K562 (cell line): ENCODE measurements at regions not wholly inside any gene's neighbourhood (a gene's known extent, or its start where the extent isn't known, plus 50 kb on each side); places are given as distances from the start of the nearest gene placed in this dataset.

Experiments
- ATAC-seq: fragments of 200-7000 bp; cut with Tn5 transposase; 3 replicates; pipeline ENCODE4 v1.9.1; 2020; ENCODE audit warnings: moderate library complexity
- BruUV-seq: library from RNA; stranded (reverse); fragments of 400-500 nt; replicated peaks from 2 replicates; lab custom pipeline; 2021; lab: Mats Ljungman, UMichigan
- CTCF ChIA-PET: fragments of 300-600 bp; formaldehyde crosslinking; extraction: SDS; loops from one replicate; lab custom pipeline; 2021; ENCODE audit warnings: low intra/inter-chr PET ratio; lab: Yijun Ruan, JAX
- POLR2A ChIA-PET: fragments of 300-600, 350-650 bp; sonication (Branson Sonifier 250); formaldehyde crosslinking; extraction: SDS; loops from one replicate; lab custom pipeline; 2021; ENCODE audit warnings: antibody characterized with exemption, inconsistent platforms; lab: Yijun Ruan, JAX
- DNase-seq, 4 experiments: peaks; one replicate each; pipeline versions ENCODE4 v3.0.0 to v3.0.0-alpha.2; 2011 to 2018; ENCODE audit warnings: low spot score in 3 of 4, mixed read lengths in 3 of 4; ENCODE audit errors: extremely low read depth in 1 of 4
- FAIRE-seq: peaks from 2 replicates; lab custom pipeline; 2011; peaks lifted over from hg19 to GRCh38; lab: Jason Lieb, UNC
- H2AFZ ChIP-seq: 2 replicates; pipeline ENCODE4 v1.6.0; 2011; ENCODE audit warnings: low read depth, low read length, control low read depth, inconsistent platforms
- H3K27ac ChIP-seq: fragments of 200-600 bp; 3 replicates; pipeline ENCODE4 v1.8.0; 2011; ENCODE audit warnings: low read depth, mild to moderate bottlenecking, control low read depth, inconsistent platforms, low read length, moderate library complexity, mixed read lengths; ENCODE audit errors: extremely low read depth
- H3K27me3 ChIP-seq, 2 experiments: fragments of 300-600 bp in 1 of 2; 2 replicates in 1 of 2; 3 replicates in 1 of 2; pipeline versions ENCODE4 v1.6.0 to v1.8.0; 2011; ENCODE audit warnings: inconsistent platforms in 2 of 2, low read length in 2 of 2, mild to moderate bottlenecking in 1 of 2, mixed read lengths in 1 of 2, moderate library complexity in 1 of 2; ENCODE audit not compliant: control insufficient read depth in 2 of 2, insufficient read depth in 2 of 2
- H3K36me3 ChIP-seq: fragments of 300-600 bp; 3 replicates; pipeline ENCODE4 v1.8.0; 2011; ENCODE audit warnings: mild to moderate bottlenecking, low read length, inconsistent platforms; ENCODE audit not compliant: control insufficient read depth, insufficient read depth
- H3K4me1 ChIP-seq, 2 experiments: fragments of 200-600 bp in 1 of 2; replicated peaks in 1 of 2; 2 replicates in 1 of 2; 3 replicates in 1 of 2; pipeline versions ENCODE4 v1.5.1 to v1.8.0; 2011; ENCODE audit warnings: inconsistent platforms in 2 of 2, low read length in 2 of 2, mild to moderate bottlenecking in 1 of 2, mixed read lengths in 1 of 2, moderate library complexity in 1 of 2; ENCODE audit not compliant: control insufficient read depth in 2 of 2, insufficient read depth in 2 of 2
- H3K4me2 ChIP-seq: 2 replicates; pipeline ENCODE4 v1.6.1; 2011; ENCODE audit warnings: low read length, control low read depth, inconsistent platforms, mixed read lengths; ENCODE audit not compliant: insufficient read depth
- H3K4me3 ChIP-seq: fragments of 200-600 bp; sonication (generic), shearing (Covaris generic); 2 replicates; pipeline ENCODE4 v1.5.1; 2016; ENCODE audit warnings: control low read depth, inconsistent platforms
- H3K79me2 ChIP-seq: fragments of 200-600 bp; 3 replicates; pipeline ENCODE4 v1.8.0; 2011; ENCODE audit warnings: low read length, inconsistent platforms; ENCODE audit not compliant: control insufficient read depth, insufficient read depth
- H3K9ac ChIP-seq, 2 experiments: 2 replicates each; pipeline versions ENCODE4 v1.6.0 to v1.6.1; 2011; ENCODE audit warnings: low read depth in 2 of 2, low read length in 2 of 2, control low read depth in 1 of 2, inconsistent platforms in 1 of 2, mild to moderate bottlenecking in 1 of 2, mixed read lengths in 1 of 2; ENCODE audit not compliant: insufficient read depth in 1 of 2
- H3K9me1 ChIP-seq: one replicate; pipeline ENCODE4 v1.6.0; 2011; ENCODE audit warnings: inconsistent platforms, mild to moderate bottlenecking, low read length, moderate library complexity; ENCODE audit not compliant: control insufficient read depth, insufficient read depth
- H3K9me3 ChIP-seq: replicated peaks from 2 replicates; pipeline ENCODE4 v1.5.1; 2011; ENCODE audit warnings: low read depth, low read length, inconsistent platforms; ENCODE audit not compliant: control insufficient read depth, insufficient read depth
- H4K20me1 ChIP-seq: replicated peaks from 2 replicates; pipeline ENCODE4 v1.6.1; 2011; ENCODE audit warnings: low read length, inconsistent platforms, mixed read lengths; ENCODE audit not compliant: control insufficient read depth, insufficient read depth
- ILK ChIP-seq: fragments of 450-650 bp; IDR thresholded peaks from 2 replicates; pipeline ENCODE4 v1.6.1; 2016; ENCODE audit warnings: missing genetic modification characterization, low read depth, mild to moderate bottlenecking, missing compliant biosample characterization, moderate library complexity, borderline replicate concordance
- RBM39 ChIP-seq: fragments of 200-400 bp; formaldehyde crosslinking; optimal IDR thresholded peaks from 2 replicates; pipeline ENCODE3; 2018; ENCODE audit warnings: low read depth, low read length
- ZC3H4 ChIP-seq: sonication (generic); formaldehyde crosslinking; IDR thresholded peaks from 2 replicates; pipeline ENCODE4 v1.9.0; 2021; ENCODE audit warnings: missing genetic modification reagents, borderline replicate concordance
- ZNF561 ChIP-seq: fragments of 450-650 bp; formaldehyde crosslinking; conservative IDR thresholded peaks from 2 replicates; pipeline ENCODE4 v1.4.0; 2020; ENCODE audit warnings: mild to moderate bottlenecking, moderate library complexity
- WGBS: fragments of 100-300 bp; shearing (Covaris generic); methylation state at CpG from one replicate; pipeline ENCODE4 v1.1.6; 2016; ENCODE audit warnings: low coverage, mixed read lengths; ENCODE audit not compliant: insufficient coverage; ENCODE audit errors: missing lambda C conversion rate; 5-methylcytosine and 5-hydroxymethylcytosine counted together
- in situ Hi-C: fragments of 300-500 bp; cut with MboI; formaldehyde crosslinking; loops from 4 replicates; pipeline ENCODE4 v1.15.0; 2018; ENCODE audit warnings: inconsistent platforms, mixed read lengths
- intact Hi-C: fragments of 100-400 bp; cut with micrococcal nuclease; formaldehyde crosslinking; loops from 2 replicates; pipeline ENCODE4 v1.14.2; 2022
- TF ChIP-seq, protein P1 (sequence below): IDR thresholded peaks from 2 replicates; pipeline ENCODE4 v1.6.1; 2014; ENCODE audit warnings: antibody characterized with exemption
- TF ChIP-seq, protein P2 (sequence below): fragments of 450-650 bp; IDR thresholded peaks from 2 replicates; pipeline ENCODE4 v1.6.1; 2017; ENCODE audit warnings: antibody characterized with exemption

DNA sequence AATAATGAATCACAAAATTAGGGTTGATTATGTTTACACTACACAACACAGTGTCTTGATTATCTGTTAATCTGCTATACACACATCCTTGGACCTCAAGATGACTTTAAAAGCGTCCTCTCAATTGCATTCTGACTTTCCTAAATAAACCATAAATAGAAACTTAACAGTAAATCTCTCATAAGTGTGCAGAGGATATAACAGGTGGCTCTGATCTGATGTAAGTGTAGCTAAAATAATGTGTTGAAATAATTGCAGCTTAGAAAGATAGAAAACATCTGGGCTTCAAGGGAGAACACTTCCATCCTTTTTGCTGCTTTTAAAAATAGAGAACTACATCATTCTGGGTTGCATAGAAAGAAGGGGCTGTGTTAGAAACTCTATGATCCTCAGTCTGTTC lies 78.4 kb upstream of the EFEMP1 start:
- Histone ChIP-seq H3K27me3 (no peaks in the 10 kb centered on the region), H3K9ac (no peak overlapping the region), H3K27ac (no peak overlapping the region), H3K9me1 (no peaks in the 10 kb centered on the region), H3K4me1 (no peaks in the 10 kb centered on the region), H3K79me2 (no peaks in the 10 kb centered on the region), H3K4me3 (no peak overlapping the region), H4K20me1 (no peaks in the 10 kb centered on the region), H3K9me3 (no peaks in the 10 kb centered on the region), H3K36me3 (no peaks in the 10 kb centered on the region), H2AFZ (no peak overlapping the region), H3K4me2 (no peak overlapping the region)
- TF ChIP-seq, protein P1, sequence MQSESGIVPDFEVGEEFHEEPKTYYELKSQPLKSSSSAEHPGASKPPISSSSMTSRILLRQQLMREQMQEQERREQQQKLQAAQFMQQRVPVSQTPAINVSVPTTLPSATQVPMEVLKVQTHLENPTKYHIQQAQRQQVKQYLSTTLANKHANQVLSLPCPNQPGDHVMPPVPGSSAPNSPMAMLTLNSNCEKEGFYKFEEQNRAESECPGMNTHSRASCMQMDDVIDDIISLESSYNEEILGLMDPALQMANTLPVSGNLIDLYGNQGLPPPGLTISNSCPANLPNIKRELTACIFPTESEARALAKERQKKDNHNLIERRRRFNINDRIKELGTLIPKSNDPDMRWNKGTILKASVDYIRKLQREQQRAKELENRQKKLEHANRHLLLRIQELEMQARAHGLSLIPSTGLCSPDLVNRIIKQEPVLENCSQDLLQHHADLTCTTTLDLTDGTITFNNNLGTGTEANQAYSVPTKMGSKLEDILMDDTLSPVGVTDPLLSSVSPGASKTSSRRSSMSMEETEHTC = no peak
- TF ChIP-seq, protein P2, sequence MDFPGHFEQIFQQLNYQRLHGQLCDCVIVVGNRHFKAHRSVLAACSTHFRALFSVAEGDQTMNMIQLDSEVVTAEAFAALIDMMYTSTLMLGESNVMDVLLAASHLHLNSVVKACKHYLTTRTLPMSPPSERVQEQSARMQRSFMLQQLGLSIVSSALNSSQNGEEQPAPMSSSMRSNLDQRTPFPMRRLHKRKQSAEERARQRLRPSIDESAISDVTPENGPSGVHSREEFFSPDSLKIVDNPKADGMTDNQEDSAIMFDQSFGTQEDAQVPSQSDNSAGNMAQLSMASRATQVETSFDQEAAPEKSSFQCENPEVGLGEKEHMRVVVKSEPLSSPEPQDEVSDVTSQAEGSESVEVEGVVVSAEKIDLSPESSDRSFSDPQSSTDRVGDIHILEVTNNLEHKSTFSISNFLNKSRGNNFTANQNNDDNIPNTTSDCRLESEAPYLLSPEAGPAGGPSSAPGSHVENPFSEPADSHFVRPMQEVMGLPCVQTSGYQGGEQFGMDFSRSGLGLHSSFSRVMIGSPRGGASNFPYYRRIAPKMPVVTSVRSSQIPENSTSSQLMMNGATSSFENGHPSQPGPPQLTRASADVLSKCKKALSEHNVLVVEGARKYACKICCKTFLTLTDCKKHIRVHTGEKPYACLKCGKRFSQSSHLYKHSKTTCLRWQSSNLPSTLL = no peak
- TF ChIP-seq ZNF561 = no peak
- no peak for TF ChIP-seq RBM39
- no peak for TF ChIP-seq ZC3H4 (CRISPR knock-in tag)
- TF ChIP-seq ILK = no peak
- WGBS = 0% methylated on average over 1 of the region's 1 CpG
- FAIRE-seq (no peak), DNase-seq (no peak), ATAC-seq (no peak)
- intact Hi-C loops (no loop called here), in situ Hi-C loops (no loop called here)
- ChIA-PET POLR2A (no interaction called here), CTCF (no interaction called here)
- no TSS peak for BruUV-seq
